ENCODE measurements at regions not wholly inside any gene's neighbourhood (a gene's known extent, or its start where the extent isn't known, plus 50 kb on each side); places are given as distances from the start of the nearest gene placed in this dataset.

DNA sequence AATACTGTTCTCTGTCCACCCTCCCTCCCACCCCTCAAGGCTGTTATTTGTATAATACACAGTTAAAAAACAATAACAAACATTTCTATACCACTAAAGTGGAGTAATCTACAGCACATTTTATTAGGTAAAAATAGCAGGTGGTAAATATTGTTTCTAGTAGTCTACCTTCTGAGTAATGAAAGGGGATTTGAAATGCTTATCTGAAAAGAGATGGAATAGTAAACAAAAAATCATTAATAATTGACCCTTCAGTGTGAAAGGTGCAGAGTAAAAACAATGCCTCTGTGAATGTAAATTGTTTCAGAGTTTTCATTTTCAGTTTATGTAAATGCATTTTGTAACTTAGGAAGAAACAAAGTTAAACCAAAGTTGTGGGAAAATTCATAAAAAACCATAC, 321.2 kb downstream of the SLC16A7 start:
- TF ChIP-seq, protein P1, sequence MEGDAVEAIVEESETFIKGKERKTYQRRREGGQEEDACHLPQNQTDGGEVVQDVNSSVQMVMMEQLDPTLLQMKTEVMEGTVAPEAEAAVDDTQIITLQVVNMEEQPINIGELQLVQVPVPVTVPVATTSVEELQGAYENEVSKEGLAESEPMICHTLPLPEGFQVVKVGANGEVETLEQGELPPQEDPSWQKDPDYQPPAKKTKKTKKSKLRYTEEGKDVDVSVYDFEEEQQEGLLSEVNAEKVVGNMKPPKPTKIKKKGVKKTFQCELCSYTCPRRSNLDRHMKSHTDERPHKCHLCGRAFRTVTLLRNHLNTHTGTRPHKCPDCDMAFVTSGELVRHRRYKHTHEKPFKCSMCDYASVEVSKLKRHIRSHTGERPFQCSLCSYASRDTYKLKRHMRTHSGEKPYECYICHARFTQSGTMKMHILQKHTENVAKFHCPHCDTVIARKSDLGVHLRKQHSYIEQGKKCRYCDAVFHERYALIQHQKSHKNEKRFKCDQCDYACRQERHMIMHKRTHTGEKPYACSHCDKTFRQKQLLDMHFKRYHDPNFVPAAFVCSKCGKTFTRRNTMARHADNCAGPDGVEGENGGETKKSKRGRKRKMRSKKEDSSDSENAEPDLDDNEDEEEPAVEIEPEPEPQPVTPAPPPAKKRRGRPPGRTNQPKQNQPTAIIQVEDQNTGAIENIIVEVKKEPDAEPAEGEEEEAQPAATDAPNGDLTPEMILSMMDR (IDR thresholded peaks at IDR 0.05; ENCODE audit: borderline replicate concordance, insufficient read depth, low read depth, low read length): no peak
- no peak overlapping the region for H3K4me3 ChIP-seq (ENCODE audit: low read depth, low read length)

DNA sequence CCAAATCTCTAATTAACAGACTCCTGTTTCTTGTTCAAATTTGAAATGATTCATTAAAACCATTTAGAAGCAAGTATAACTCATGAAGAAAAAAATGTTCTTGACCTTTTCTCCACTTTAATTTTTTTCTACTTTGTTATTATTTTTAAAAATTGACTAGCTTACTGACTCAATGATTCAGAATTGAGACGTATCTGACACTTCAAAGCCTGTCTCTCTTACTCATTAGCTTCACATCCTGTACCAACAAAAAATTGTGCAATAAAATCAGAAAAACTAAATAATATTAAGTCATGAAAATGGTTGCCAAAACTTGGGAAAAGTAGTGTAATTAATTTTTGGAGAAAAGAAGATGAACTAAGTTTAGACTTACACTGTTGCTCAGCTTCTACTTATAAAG, 331.2 kb downstream of the SLC16A7 start:
- H3K4me3 ChIP-seq (ENCODE audit: low read depth, low read length): no peak overlapping the region
- TF ChIP-seq, protein P1 (IDR thresholded peaks at IDR 0.05; ENCODE audit: borderline replicate concordance, insufficient read depth, low read depth, low read length): no peak

DNA sequence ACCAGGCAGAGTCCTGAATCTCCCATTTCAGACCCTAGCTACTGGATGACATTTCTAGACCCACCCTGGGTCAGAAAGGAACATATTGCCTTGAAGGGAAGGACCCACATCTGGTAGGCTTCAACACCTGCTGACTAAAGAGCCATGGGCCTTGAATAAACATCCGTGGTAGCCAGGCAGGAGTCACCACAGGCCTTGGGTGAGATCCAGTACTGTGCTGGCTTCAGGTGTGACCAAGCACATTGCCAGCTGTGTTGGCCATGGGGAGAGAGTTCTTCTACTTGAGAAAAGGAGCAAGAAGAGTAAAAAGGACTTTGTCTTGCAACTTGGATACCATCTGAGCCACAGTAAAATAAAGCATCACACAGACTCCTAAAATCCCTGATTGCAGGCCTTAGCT, 332.6 kb downstream of the SLC16A7 start:
- H3K4me3 ChIP-seq (ENCODE audit: low read depth, low read length): no peak overlapping the region
- TF ChIP-seq, protein P1 (IDR thresholded peaks at IDR 0.05; ENCODE audit: borderline replicate concordance, insufficient read depth, low read depth, low read length): no peak

DNA sequence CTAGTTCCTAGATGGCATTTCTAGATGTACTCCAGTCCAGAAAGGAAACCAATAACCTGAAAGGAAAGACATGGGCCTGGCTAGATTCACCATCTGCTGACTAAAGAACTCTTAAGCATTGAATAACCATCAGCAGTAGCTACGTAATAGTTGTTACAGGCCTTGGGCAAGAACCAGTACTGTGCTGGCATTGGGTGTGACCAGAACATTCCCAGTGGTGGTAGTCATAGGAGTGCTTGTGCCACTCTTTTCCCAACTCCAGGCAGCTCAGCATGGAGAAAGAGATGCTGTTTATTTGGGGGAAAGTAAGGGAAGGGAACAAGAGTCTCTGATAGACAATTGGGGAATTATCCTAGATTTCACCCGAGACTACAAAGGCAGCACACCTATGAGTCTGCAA, 333.3 kb downstream of the SLC16A7 start:
- no peak overlapping the region for H3K4me3 ChIP-seq (ENCODE audit: low read depth, low read length)
- TF ChIP-seq, protein P1 (IDR thresholded peaks at IDR 0.05; ENCODE audit: borderline replicate concordance, insufficient read depth, low read depth, low read length): no peak

DNA sequence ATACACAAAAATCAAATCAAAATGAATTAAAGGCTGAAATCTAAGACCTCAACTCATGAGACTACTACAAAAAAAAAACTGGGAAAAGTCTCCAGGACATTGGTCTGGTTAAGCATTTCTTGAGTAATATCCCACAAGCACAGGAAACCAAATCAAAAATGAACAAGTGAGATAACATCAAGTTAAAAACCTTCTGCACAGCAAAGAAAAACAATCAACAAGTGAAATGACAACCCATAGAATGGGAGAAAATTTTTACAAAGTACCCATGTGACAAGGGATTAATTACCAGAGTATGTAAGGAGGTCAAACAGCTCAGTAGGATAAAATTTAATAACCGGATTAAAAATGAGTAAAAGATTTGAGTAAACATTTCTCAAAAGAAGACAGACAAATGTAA, 338.7 kb downstream of the SLC16A7 start:
- no peak overlapping the region for H3K4me3 ChIP-seq (ENCODE audit: low read depth, low read length)
- TF ChIP-seq, protein P1 (IDR thresholded peaks at IDR 0.05; ENCODE audit: borderline replicate concordance, insufficient read depth, low read depth, low read length): no peak

DNA sequence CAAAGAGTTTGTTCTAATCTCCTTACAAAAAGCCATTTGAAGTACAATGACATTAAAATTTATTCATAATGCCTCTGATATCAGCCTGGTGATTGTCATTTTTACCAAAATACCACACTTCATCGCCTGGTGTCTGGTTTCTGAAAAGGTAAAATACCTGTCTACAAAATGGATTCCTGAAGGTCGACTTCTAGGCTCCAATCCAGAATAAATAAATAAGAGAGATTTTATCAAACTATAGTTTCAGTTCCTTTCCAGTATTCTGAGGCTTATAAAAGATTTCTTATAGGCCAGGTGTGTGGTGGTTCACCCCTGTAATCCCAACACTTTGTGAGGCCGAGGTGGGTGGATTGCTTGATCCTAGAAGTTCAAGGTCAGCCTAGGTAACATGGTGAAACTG, 340.7 kb downstream of the SLC16A7 start:
- H3K4me3 ChIP-seq (ENCODE audit: low read depth, low read length): no peak overlapping the region
- TF ChIP-seq, protein P1 (IDR thresholded peaks at IDR 0.05; ENCODE audit: borderline replicate concordance, insufficient read depth, low read depth, low read length): no peak

DNA sequence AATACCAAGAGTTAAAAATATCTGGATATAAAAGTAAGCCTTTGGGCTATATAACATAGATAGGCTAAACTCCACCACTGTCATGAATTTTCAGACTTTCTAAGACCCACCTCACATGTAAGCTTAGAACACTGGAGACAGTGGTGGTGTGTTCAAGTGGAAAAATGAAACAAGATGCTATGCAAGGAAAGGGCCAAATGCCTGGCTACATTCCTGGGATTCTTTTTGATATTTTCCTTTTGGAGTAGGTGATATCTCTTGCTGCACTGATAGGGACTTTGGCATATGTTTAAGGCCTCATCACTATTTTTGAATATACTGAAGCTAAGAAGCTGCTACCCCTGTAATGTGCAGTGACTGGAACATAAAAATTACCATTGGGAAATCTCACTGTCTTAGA, 341.3 kb downstream of the SLC16A7 start:
- H3K4me3 ChIP-seq (ENCODE audit: low read depth, low read length): no peak overlapping the region
- TF ChIP-seq, protein P1 (IDR thresholded peaks at IDR 0.05; ENCODE audit: borderline replicate concordance, insufficient read depth, low read depth, low read length): no peak

Measured in GM12875 (cell line).